ENCODE measurements at regions not wholly inside any gene's neighbourhood (a gene's known extent, or its start where the extent isn't known, plus 50 kb on each side); places are given as distances from the start of the nearest gene placed in this dataset.

GRCh38 chr2:237027712-237028029 is 58.0 kb upstream of the COPS8 start:
- no peak for TF ChIP-seq YY1 (IDR thresholded peaks at IDR 0.05; ENCODE audit: insufficient read depth, insufficient read length)
- TF ChIP-seq ZNF274 (IDR thresholded peaks at IDR 0.05; ENCODE audit: low read depth, low read length): no peak
- TF ChIP-seq SUZ12 (IDR thresholded peaks at IDR 0.05; ENCODE audit: extremely low read depth, insufficient read depth, insufficient read length): no peak
- Histone ChIP-seq H3K4me1 (ENCODE audit: insufficient read depth, insufficient read length) (peaks cover 2% of the 10 kb centered on the region), H3K9me3 (ENCODE audit: insufficient read depth, low read length) (peaks cover 16% of the 10 kb centered on the region; the same call in 1 of the 2 replicates), H3K4me3 (ENCODE audit: insufficient read length, low read depth) (no peak overlapping the region), H3K36me3 (ENCODE audit: insufficient read depth, insufficient read length, low read length) (no peaks in the 10 kb centered on the region), H3K27me3 (ENCODE audit: insufficient read depth, insufficient read length) (no peaks in the 10 kb centered on the region), H3K9ac (ENCODE audit: insufficient read length, low read depth) (no peak overlapping the region)
- DNase-seq (ENCODE audit: low read depth, low spot score): no peak

GRCh38 chr2:237030382-237030781 is 55.3 kb upstream of the COPS8 start:
- TF ChIP-seq SUZ12 (IDR thresholded peaks at IDR 0.05; ENCODE audit: extremely low read depth, insufficient read depth, insufficient read length) (no peak), ZNF274 (IDR thresholded peaks at IDR 0.05; ENCODE audit: low read depth, low read length) (no peak), YY1 (IDR thresholded peaks at IDR 0.05; ENCODE audit: insufficient read depth, insufficient read length) (no peak)

GRCh38 chr2:237033536-237034060 is 52.1 kb upstream of the COPS8 start:
- no peak overlapping the region for H3K9ac ChIP-seq (ENCODE audit: insufficient read length, low read depth)
- H3K4me3 ChIP-seq (ENCODE audit: insufficient read length, low read depth): no peak overlapping the region
- no peaks in the 10 kb centered on the region for H3K27me3 ChIP-seq (ENCODE audit: insufficient read depth, insufficient read length)
- TF ChIP-seq YY1 (IDR thresholded peaks at IDR 0.05; ENCODE audit: insufficient read depth, insufficient read length) (no peak), ZNF274 (IDR thresholded peaks at IDR 0.05; ENCODE audit: low read depth, low read length) (no peak)
- peaks cover 3% of the 10 kb centered on the region for H3K4me1 ChIP-seq (ENCODE audit: insufficient read depth, insufficient read length)
- no peaks in the 10 kb centered on the region for H3K36me3 ChIP-seq (ENCODE audit: insufficient read depth, insufficient read length, low read length)
- H3K9me3 ChIP-seq (ENCODE audit: insufficient read depth, low read length): peaks cover 24% of the 10 kb centered on the region; the same call in 1 of the 2 replicates
- no peak for DNase-seq (ENCODE audit: low read depth, low spot score)

More at GRCh38 chr2:237030382-237030781, 55.3 kb upstream of the COPS8 start:
- Histone ChIP-seq H3K9ac (ENCODE audit: insufficient read length, low read depth) (no peak overlapping the region), H3K36me3 (ENCODE audit: insufficient read depth, insufficient read length, low read length) (no peaks in the 10 kb centered on the region), H3K4me1 (ENCODE audit: insufficient read depth, insufficient read length) (peaks cover 2% of the 10 kb centered on the region), H3K27me3 (ENCODE audit: insufficient read depth, insufficient read length) (no peaks in the 10 kb centered on the region), H3K4me3 (ENCODE audit: insufficient read length, low read depth) (no peak overlapping the region), H3K9me3 (ENCODE audit: insufficient read depth, low read length) (peaks cover 24% of the 10 kb centered on the region; the same call in 1 of the 2 replicates)
- no peak for DNase-seq (ENCODE audit: low read depth, low spot score)

- Histone ChIP-seq H3K4me1 (ENCODE audit: insufficient read depth, insufficient read length) (peaks cover 6% of the 10 kb centered on the region), H3K36me3 (ENCODE audit: insufficient read depth, insufficient read length, low read length) (no peaks in the 10 kb centered on the region), H3K9me3 (ENCODE audit: insufficient read depth, low read length) (peaks cover 24% of the 10 kb centered on the region; the same call in 1 of the 2 replicates), H3K9ac (ENCODE audit: insufficient read length, low read depth) (no peak overlapping the region), H3K4me3 (ENCODE audit: insufficient read length, low read depth) (no peak overlapping the region), H3K27me3 (ENCODE audit: insufficient read depth, insufficient read length) (no peaks in the 10 kb centered on the region)
- DNase-seq (ENCODE audit: low read depth, low spot score): no peak
- no peak for TF ChIP-seq SUZ12 (IDR thresholded peaks at IDR 0.05; ENCODE audit: extremely low read depth, insufficient read depth, insufficient read length)
- TF ChIP-seq ZNF274 (IDR thresholded peaks at IDR 0.05; ENCODE audit: low read depth, low read length): no peak
- no peak for TF ChIP-seq YY1 (IDR thresholded peaks at IDR 0.05; ENCODE audit: insufficient read depth, insufficient read length)
Observed at GRCh38 chr2:237035781-237036475, 49.8 kb upstream of the COPS8 start.

Measured in NT2/D1 (cell line).